ENCODE measurements at regions not wholly inside any gene's neighbourhood (a gene's known extent, or its start where the extent isn't known, plus 50 kb on each side); places are given as distances from the start of the nearest gene placed in this dataset.

DNA sequence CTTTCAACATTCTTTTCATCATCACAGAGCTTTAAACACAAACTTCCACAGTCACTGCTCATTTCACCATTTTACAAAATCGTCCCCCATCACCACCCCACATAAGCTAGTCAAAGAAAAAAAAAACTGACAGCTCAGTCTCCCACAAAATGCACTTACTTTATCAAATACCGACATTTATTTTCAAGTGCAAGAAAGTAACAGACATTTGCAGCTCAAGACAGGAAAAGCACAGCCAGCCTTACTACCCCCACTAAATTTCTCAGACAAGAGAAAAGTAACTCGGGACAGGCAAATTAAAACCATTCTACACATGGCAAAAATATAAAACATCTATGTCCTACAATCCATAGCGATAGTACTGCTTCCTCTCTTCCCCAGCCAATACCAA is 402.4 kb downstream of the SHQ1 start:
- peak overlapping the region; percentile 81 to 99 (median 98) for H3K4me3 ChIP-seq (replicated peaks in 1 of 3; ENCODE audit: low read depth in 2 of 3, low read length in 3 of 3)
- peaks cover 0 to 6% (median 0%) of the 10 kb centered on the region in 7 donors for H3K9me3 Mint-ChIP-seq
- H2AFZ ChIP-seq (ENCODE audit: insufficient read depth, low read depth, low read length, poor library complexity, severe bottlenecking) = no peak overlapping the region
- TF ChIP-seq, protein P1, sequence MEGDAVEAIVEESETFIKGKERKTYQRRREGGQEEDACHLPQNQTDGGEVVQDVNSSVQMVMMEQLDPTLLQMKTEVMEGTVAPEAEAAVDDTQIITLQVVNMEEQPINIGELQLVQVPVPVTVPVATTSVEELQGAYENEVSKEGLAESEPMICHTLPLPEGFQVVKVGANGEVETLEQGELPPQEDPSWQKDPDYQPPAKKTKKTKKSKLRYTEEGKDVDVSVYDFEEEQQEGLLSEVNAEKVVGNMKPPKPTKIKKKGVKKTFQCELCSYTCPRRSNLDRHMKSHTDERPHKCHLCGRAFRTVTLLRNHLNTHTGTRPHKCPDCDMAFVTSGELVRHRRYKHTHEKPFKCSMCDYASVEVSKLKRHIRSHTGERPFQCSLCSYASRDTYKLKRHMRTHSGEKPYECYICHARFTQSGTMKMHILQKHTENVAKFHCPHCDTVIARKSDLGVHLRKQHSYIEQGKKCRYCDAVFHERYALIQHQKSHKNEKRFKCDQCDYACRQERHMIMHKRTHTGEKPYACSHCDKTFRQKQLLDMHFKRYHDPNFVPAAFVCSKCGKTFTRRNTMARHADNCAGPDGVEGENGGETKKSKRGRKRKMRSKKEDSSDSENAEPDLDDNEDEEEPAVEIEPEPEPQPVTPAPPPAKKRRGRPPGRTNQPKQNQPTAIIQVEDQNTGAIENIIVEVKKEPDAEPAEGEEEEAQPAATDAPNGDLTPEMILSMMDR (IDR thresholded peaks at IDR 0.05) = no peak
- peaks cover 59% of the 10 kb centered on the region for H4K20me1 ChIP-seq (ENCODE audit: insufficient read depth, low read length)
- intact Hi-C loops (cut with micrococcal nuclease) = loop anchor here (5.0 to 10.0 kb wide), 3 partner anchors 36 to 379 kb away; no protein-coding TSS in a partner anchor
- H3K27ac ChIP-seq (ENCODE audit: low read depth in 1 of 2, low read length in 2 of 2) = peak overlapping the region in 1 of 2 donors; percentile 91
- H3K79me2 ChIP-seq (ENCODE audit: insufficient read depth, low read length) = peaks cover 59% of the 10 kb centered on the region
- peaks cover 24 to 58% of the 10 kb centered on the region in 2 donors for H3K4me1 ChIP-seq (ENCODE audit: control insufficient read depth in 1 of 2, insufficient read depth in 2 of 2, low read length in 2 of 2)
- H3K4me2 ChIP-seq (replicated peaks; ENCODE audit: extremely low read depth, low read length, poor library complexity, severe bottlenecking) = peak overlapping the region; percentile 73
- H3K9me3 ChIP-seq (replicated peaks in 1 of 2; ENCODE audit: control insufficient read depth in 1 of 2, insufficient read depth in 1 of 2, low read length in 2 of 2) = no peaks in the 10 kb centered on the region
- 0% methylated on average over 4 of the region's 4 CpGs for WGBS (ENCODE audit: insufficient coverage)
- peak in 1 of 3 donors; percentile 30 for DNase-seq
- H3K36me3 ChIP-seq (replicated peaks in 1 of 2; ENCODE audit: control insufficient read depth in 1 of 2, insufficient read depth in 2 of 2, low read length in 2 of 2) = no peaks in the 10 kb centered on the region
- H3K27me3 ChIP-seq (ENCODE audit: control insufficient read depth in 2 of 2, insufficient read depth in 2 of 2, low read length in 2 of 2) = peaks cover 0 to 2% of the 10 kb centered on the region in 2 donors
- H3K4me3 Mint-ChIP-seq = peak overlapping the region; percentile 100
- H3K27me3 Mint-ChIP-seq (ENCODE audit: low read depth in 3 of 3) = peaks cover 0 to 7% (median 7%) of the 10 kb centered on the region in 3 donors
- H3K4me1 Mint-ChIP-seq = peaks cover 57% of the 10 kb centered on the region
- peak overlapping the region; percentile 21 to 99 (median 95) for H3K27ac Mint-ChIP-seq
- H3K9ac ChIP-seq (ENCODE audit: insufficient read depth, low read length, poor library complexity, severe bottlenecking) = peak overlapping the region; percentile 89
- H3K36me3 Mint-ChIP-seq = peaks cover 24 to 38% of the 10 kb centered on the region in 2 donors

DNA sequence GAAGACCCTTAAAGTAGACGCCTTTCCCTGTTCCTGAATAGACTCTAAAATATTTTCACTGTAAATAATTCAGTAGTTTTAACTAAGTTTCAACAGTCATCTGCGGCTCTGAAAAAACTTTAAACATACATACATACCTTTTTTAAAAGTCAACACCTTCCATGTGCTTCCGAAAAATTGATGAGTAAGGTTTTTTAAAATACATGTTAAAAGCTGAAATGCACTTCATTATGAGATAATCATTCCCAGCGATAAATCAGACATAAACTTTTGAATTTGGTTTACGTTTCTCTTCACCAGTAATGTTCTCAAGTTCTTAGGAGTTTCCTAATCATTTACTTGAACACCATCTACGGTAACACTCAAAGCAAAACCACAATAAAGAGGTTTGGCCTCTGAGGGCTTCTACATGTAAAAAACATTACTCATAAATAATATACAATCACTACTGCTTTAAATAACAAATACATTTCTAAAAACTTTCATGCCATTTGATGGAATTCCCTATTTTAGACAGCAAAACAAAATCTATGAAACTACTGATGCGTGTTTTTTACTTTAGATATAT is 403.5 kb downstream of the SHQ1 start:
- Histone ChIP-seq H3K36me3 (replicated peaks in 1 of 2; ENCODE audit: control insufficient read depth in 1 of 2, insufficient read depth in 2 of 2, low read length in 2 of 2) (peaks cover 3 to 8% of the 10 kb centered on the region in 2 donors), H3K79me2 (ENCODE audit: insufficient read depth, low read length) (peaks cover 70% of the 10 kb centered on the region), H3K4me3 (replicated peaks in 1 of 3; ENCODE audit: low read depth in 2 of 3, low read length in 3 of 3) (peak overlapping the region; percentile 81 to 99 (median 98)), H3K27ac (ENCODE audit: low read depth in 1 of 2, low read length in 2 of 2) (no peak overlapping the region), H3K27me3 (ENCODE audit: control insufficient read depth in 2 of 2, insufficient read depth in 2 of 2, low read length in 2 of 2) (peaks cover 0 to 2% of the 10 kb centered on the region in 2 donors), H3K9me3 (replicated peaks in 1 of 2; ENCODE audit: control insufficient read depth in 1 of 2, insufficient read depth in 1 of 2, low read length in 2 of 2) (no peaks in the 10 kb centered on the region), H3K9ac (ENCODE audit: insufficient read depth, low read length, poor library complexity, severe bottlenecking) (no peak overlapping the region), H3K4me2 (replicated peaks; ENCODE audit: extremely low read depth, low read length, poor library complexity, severe bottlenecking) (peak overlapping the region; percentile 73), H3K4me1 (ENCODE audit: control insufficient read depth in 1 of 2, insufficient read depth in 2 of 2, low read length in 2 of 2) (peaks cover 30 to 60% of the 10 kb centered on the region in 2 donors), H2AFZ (ENCODE audit: insufficient read depth, low read depth, low read length, poor library complexity, severe bottlenecking) (no peak overlapping the region), H4K20me1 (ENCODE audit: insufficient read depth, low read length) (peaks cover 70% of the 10 kb centered on the region)
- peak overlapping the region; percentile 100 for H3K4me3 Mint-ChIP-seq
- peak in 1 of 3 donors; percentile 22 for DNase-seq
- peaks cover 63% of the 10 kb centered on the region for H3K4me1 Mint-ChIP-seq
- 80% methylated on average over 2 of the region's 7 CpGs for WGBS (ENCODE audit: insufficient coverage)
- peaks cover 0 to 6% (median 0%) of the 10 kb centered on the region in 7 donors for H3K9me3 Mint-ChIP-seq
- H3K27ac Mint-ChIP-seq = no peak overlapping the region
- intact Hi-C loops (cut with micrococcal nuclease) = loop anchor here (5.0 to 10.0 kb wide), 3 partner anchors 38 to 380 kb away; no protein-coding TSS in a partner anchor
- H3K27me3 Mint-ChIP-seq (ENCODE audit: low read depth in 3 of 3) = peaks cover 0 to 5% (median 4%) of the 10 kb centered on the region in 3 donors
- TF ChIP-seq, protein P1 (IDR thresholded peaks at IDR 0.05) = no peak
- H3K36me3 Mint-ChIP-seq = peaks cover 32 to 47% of the 10 kb centered on the region in 2 donors
